PFSK-1 (cell line): ENCODE measurements at regions not wholly inside any gene's neighbourhood (a gene's known extent, or its start where the extent isn't known, plus 50 kb on each side); places are given as distances from the start of the nearest gene placed in this dataset.

ENCODE experiments used
- FOXP2 ChIP-seq: optimal IDR thresholded peaks from 2 replicates; pipeline ENCODE3; 2011; ENCODE audit warnings: borderline replicate concordance, control low read depth, inconsistent platforms; ENCODE audit not compliant: insufficient read depth; ENCODE audit errors: extremely low read length, extremely low read depth
- POLR2AphosphoS5 ChIP-seq: IDR thresholded peaks from 2 replicates; pipeline ENCODE4 v1.6.1; 2012; ENCODE audit warnings: low read depth, mild to moderate bottlenecking, control low read depth, low read length, moderate library complexity
- SIN3A ChIP-seq: IDR thresholded peaks from 2 replicates; pipeline ENCODE4 v1.6.1; 2012; ENCODE audit warnings: mild to moderate bottlenecking, low read length, moderate library complexity, borderline replicate concordance; ENCODE audit not compliant: insufficient read depth
- TAF1 ChIP-seq: IDR thresholded peaks from 2 replicates; pipeline ENCODE4 v1.6.1; 2012; ENCODE audit warnings: low read length, control low read depth, borderline replicate concordance; ENCODE audit not compliant: insufficient read depth
- TF ChIP-seq, protein P1 (sequence below), 2 experiments: IDR thresholded peaks; 2 replicates each; pipeline versions ENCODE4 v1.6.1 to v1.8.0; 2011 to 2012; ENCODE audit warnings: low read depth in 2 of 2, low read length in 2 of 2, control low read depth in 1 of 2, inconsistent platforms in 1 of 2, mild to moderate bottlenecking in 1 of 2, moderate library complexity in 1 of 2; ENCODE audit not compliant: insufficient read depth in 1 of 2

DNA sequence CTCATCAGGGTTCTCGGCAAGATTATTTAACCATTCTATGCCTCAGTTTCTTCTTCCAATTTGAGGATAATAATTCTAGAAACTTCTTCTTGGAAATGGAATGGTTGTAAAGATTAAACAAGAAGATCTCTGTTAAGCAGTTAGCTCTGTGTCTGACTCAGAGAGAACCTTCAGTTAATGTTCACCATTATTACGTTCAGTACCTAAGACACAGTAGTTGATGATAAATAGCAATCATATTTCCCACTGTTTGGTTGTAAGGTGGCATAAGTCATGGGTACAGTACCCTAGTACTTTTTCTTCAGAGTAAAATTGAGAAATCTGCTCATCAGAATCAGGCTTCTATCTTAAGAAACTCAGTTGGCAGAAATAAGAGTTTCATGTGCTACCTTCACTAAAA, 366.5 kb upstream of the BOD1L1 start:
- TF ChIP-seq SIN3A (no peak), FOXP2 (no peak), POLR2AphosphoS5 (no peak), TAF1 (no peak)
- TF ChIP-seq, protein P1, sequence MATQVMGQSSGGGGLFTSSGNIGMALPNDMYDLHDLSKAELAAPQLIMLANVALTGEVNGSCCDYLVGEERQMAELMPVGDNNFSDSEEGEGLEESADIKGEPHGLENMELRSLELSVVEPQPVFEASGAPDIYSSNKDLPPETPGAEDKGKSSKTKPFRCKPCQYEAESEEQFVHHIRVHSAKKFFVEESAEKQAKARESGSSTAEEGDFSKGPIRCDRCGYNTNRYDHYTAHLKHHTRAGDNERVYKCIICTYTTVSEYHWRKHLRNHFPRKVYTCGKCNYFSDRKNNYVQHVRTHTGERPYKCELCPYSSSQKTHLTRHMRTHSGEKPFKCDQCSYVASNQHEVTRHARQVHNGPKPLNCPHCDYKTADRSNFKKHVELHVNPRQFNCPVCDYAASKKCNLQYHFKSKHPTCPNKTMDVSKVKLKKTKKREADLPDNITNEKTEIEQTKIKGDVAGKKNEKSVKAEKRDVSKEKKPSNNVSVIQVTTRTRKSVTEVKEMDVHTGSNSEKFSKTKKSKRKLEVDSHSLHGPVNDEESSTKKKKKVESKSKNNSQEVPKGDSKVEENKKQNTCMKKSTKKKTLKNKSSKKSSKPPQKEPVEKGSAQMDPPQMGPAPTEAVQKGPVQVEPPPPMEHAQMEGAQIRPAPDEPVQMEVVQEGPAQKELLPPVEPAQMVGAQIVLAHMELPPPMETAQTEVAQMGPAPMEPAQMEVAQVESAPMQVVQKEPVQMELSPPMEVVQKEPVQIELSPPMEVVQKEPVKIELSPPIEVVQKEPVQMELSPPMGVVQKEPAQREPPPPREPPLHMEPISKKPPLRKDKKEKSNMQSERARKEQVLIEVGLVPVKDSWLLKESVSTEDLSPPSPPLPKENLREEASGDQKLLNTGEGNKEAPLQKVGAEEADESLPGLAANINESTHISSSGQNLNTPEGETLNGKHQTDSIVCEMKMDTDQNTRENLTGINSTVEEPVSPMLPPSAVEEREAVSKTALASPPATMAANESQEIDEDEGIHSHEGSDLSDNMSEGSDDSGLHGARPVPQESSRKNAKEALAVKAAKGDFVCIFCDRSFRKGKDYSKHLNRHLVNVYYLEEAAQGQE (IDR thresholded peaks at IDR 0.05; ENCODE audit: insufficient read depth in 1 of 2, low read depth in 2 of 2, low read length in 2 of 2): no peak

DNA sequence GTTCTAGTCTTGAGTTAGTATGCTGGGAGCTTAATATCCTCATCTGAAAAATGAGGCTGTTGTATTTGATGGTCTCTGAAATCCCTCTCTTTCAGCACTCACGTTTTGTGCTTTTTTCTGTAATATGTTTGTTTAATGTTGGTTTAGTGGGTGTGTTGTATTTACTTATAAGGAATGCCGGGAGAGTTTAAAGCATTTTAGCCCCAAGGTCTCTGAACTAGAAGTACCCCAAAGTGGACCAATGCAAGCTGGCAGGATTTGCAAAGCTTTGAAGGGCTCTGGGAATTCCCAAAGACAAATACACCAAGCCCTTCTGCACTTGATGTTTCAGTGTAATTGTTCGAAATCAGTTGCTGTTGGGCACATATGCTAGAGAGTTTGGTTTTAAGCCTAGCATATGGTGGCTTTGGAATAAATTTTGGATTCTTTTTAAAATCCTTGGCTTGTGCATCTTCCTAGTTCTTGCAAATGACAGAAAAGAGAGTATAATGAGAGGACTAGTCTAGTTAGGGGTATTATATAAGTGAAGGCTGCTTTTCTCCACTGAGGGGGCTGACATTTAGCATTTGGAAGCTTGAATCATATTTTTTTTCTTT, 371.4 kb upstream of the BOD1L1 start:
- TF ChIP-seq TAF1: no peak
- no peak for TF ChIP-seq POLR2AphosphoS5
- TF ChIP-seq, protein P1 (IDR thresholded peaks at IDR 0.05; ENCODE audit: insufficient read depth in 1 of 2, low read depth in 2 of 2, low read length in 2 of 2): no peak
- no peak for TF ChIP-seq FOXP2
- TF ChIP-seq SIN3A: no peak

DNA sequence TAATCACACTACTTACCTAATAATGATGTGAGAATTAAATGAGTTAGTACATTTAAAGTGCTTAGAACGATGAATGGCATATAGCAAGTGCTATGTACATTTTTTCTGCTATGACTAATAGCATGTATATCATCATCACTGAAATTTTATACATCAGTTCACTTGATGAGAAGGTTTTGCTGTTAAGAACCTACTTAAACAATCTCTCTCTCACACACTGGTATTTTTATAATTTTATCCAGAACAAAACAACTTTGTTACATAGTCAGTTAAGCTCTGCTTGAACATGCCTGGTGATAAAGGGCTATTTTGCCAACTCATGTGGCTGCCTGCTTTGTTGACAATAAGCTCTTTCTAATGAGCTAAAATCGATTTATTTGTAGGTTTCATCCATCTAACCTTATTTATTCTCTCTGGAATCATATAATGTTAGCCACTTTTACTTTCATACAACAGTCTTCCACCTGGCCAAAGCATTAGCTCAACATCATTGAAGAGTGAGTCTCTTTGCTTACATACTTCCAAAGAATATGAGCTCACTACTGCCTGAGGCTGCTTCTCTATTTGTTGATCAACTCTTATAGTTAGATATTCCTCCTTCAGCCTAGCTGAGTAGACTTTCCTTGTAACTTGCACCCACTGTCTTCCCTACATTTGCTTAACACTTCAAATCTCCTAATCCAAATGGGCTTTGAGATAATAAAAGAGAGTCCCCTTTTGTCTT, 372.7 kb upstream of the BOD1L1 start:
- TF ChIP-seq FOXP2: no peak
- TF ChIP-seq POLR2AphosphoS5: no peak
- TF ChIP-seq, protein P1 (IDR thresholded peaks at IDR 0.05; ENCODE audit: insufficient read depth in 1 of 2, low read depth in 2 of 2, low read length in 2 of 2): no peak
- TF ChIP-seq SIN3A: no peak
- TF ChIP-seq TAF1: no peak

DNA sequence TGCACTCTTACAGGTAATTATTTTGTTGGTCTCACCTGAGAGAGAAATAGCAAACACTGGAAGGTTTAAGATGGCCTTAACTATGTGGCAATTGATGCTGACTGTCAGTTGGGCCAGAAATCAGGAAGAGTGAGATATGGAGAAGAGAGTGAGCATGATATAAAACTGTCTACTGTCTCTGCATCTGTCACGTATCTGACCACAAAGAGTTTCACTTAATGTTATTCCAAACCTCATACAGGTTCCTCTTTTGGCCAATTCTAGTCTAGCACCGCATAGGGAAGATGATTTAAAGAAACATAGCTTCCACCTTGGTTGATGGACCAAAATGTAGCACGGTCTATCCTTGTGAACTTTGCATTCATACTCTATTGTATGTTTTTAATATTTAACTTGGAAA, 381.0 kb upstream of the BOD1L1 start:
- TF ChIP-seq SIN3A (no peak), FOXP2 (no peak), TAF1 (no peak), POLR2AphosphoS5 (no peak)
- TF ChIP-seq, protein P1 (IDR thresholded peaks at IDR 0.05; ENCODE audit: insufficient read depth in 1 of 2, low read depth in 2 of 2, low read length in 2 of 2): no peak
